K562 (cell line): ENCODE measurements at regions not wholly inside any gene's neighbourhood (a gene's known extent, or its start where the extent isn't known, plus 50 kb on each side); places are given as distances from the start of the nearest gene placed in this dataset.

Experiments
- ATAC-seq: fragments of 200-7000 bp; cut with Tn5 transposase; 3 replicates; pipeline ENCODE4 v1.9.1; 2020; ENCODE audit warnings: moderate library complexity
- BruUV-seq: library from RNA; stranded (reverse); fragments of 400-500 nt; replicated peaks from 2 replicates; lab custom pipeline; 2021; lab: Mats Ljungman, UMichigan
- CTCF ChIA-PET: fragments of 300-600 bp; formaldehyde crosslinking; extraction: SDS; loops from one replicate; lab custom pipeline; 2021; ENCODE audit warnings: low intra/inter-chr PET ratio; lab: Yijun Ruan, JAX
- POLR2A ChIA-PET: fragments of 300-600, 350-650 bp; sonication (Branson Sonifier 250); formaldehyde crosslinking; extraction: SDS; loops from one replicate; lab custom pipeline; 2021; ENCODE audit warnings: antibody characterized with exemption, inconsistent platforms; lab: Yijun Ruan, JAX
- DNase-seq, 4 experiments: peaks; one replicate each; pipeline versions ENCODE4 v3.0.0 to v3.0.0-alpha.2; 2011 to 2018; ENCODE audit warnings: low spot score in 3 of 4, mixed read lengths in 3 of 4; ENCODE audit errors: extremely low read depth in 1 of 4
- FAIRE-seq: peaks from 2 replicates; lab custom pipeline; 2011; peaks lifted over from hg19 to GRCh38; lab: Jason Lieb, UNC
- H2AFZ ChIP-seq: 2 replicates; pipeline ENCODE4 v1.6.0; 2011; ENCODE audit warnings: low read depth, low read length, control low read depth, inconsistent platforms
- H3K27ac ChIP-seq: fragments of 200-600 bp; 3 replicates; pipeline ENCODE4 v1.8.0; 2011; ENCODE audit warnings: low read depth, mild to moderate bottlenecking, control low read depth, inconsistent platforms, low read length, moderate library complexity, mixed read lengths; ENCODE audit errors: extremely low read depth
- H3K27me3 ChIP-seq, 2 experiments: fragments of 300-600 bp in 1 of 2; 2 replicates in 1 of 2; 3 replicates in 1 of 2; pipeline versions ENCODE4 v1.6.0 to v1.8.0; 2011; ENCODE audit warnings: inconsistent platforms in 2 of 2, low read length in 2 of 2, mild to moderate bottlenecking in 1 of 2, mixed read lengths in 1 of 2, moderate library complexity in 1 of 2; ENCODE audit not compliant: control insufficient read depth in 2 of 2, insufficient read depth in 2 of 2
- H3K36me3 ChIP-seq: fragments of 300-600 bp; 3 replicates; pipeline ENCODE4 v1.8.0; 2011; ENCODE audit warnings: mild to moderate bottlenecking, low read length, inconsistent platforms; ENCODE audit not compliant: control insufficient read depth, insufficient read depth
- H3K4me1 ChIP-seq, 2 experiments: fragments of 200-600 bp in 1 of 2; replicated peaks in 1 of 2; 2 replicates in 1 of 2; 3 replicates in 1 of 2; pipeline versions ENCODE4 v1.5.1 to v1.8.0; 2011; ENCODE audit warnings: inconsistent platforms in 2 of 2, low read length in 2 of 2, mild to moderate bottlenecking in 1 of 2, mixed read lengths in 1 of 2, moderate library complexity in 1 of 2; ENCODE audit not compliant: control insufficient read depth in 2 of 2, insufficient read depth in 2 of 2
- H3K4me2 ChIP-seq: 2 replicates; pipeline ENCODE4 v1.6.1; 2011; ENCODE audit warnings: low read length, control low read depth, inconsistent platforms, mixed read lengths; ENCODE audit not compliant: insufficient read depth
- H3K4me3 ChIP-seq: fragments of 200-600 bp; sonication (generic), shearing (Covaris generic); 2 replicates; pipeline ENCODE4 v1.5.1; 2016; ENCODE audit warnings: control low read depth, inconsistent platforms
- H3K79me2 ChIP-seq: fragments of 200-600 bp; 3 replicates; pipeline ENCODE4 v1.8.0; 2011; ENCODE audit warnings: low read length, inconsistent platforms; ENCODE audit not compliant: control insufficient read depth, insufficient read depth
- H3K9ac ChIP-seq, 2 experiments: 2 replicates each; pipeline versions ENCODE4 v1.6.0 to v1.6.1; 2011; ENCODE audit warnings: low read depth in 2 of 2, low read length in 2 of 2, control low read depth in 1 of 2, inconsistent platforms in 1 of 2, mild to moderate bottlenecking in 1 of 2, mixed read lengths in 1 of 2; ENCODE audit not compliant: insufficient read depth in 1 of 2
- H3K9me1 ChIP-seq: one replicate; pipeline ENCODE4 v1.6.0; 2011; ENCODE audit warnings: inconsistent platforms, mild to moderate bottlenecking, low read length, moderate library complexity; ENCODE audit not compliant: control insufficient read depth, insufficient read depth
- H3K9me3 ChIP-seq: replicated peaks from 2 replicates; pipeline ENCODE4 v1.5.1; 2011; ENCODE audit warnings: low read depth, low read length, inconsistent platforms; ENCODE audit not compliant: control insufficient read depth, insufficient read depth
- H4K20me1 ChIP-seq: replicated peaks from 2 replicates; pipeline ENCODE4 v1.6.1; 2011; ENCODE audit warnings: low read length, inconsistent platforms, mixed read lengths; ENCODE audit not compliant: control insufficient read depth, insufficient read depth
- BDP1 ChIP-seq: IDR thresholded peaks from 3 replicates; pipeline ENCODE4 v1.6.1; 2011; ENCODE audit not compliant: insufficient read length, insufficient read depth
- CXXC5 ChIP-seq: fragments of 250-450 bp; sonication (Bioruptor Pico); IDR thresholded peaks from 2 replicates; pipeline ENCODE4 v1.8.0; 2022; ENCODE audit warnings: inconsistent platforms, mild to moderate bottlenecking, moderate library complexity
- DIDO1 ChIP-seq: fragments of 450-650 bp; IDR thresholded peaks from 2 replicates; pipeline ENCODE4 v1.6.1; 2016; ENCODE audit warnings: low read depth, missing biosample characterization, missing genetic modification characterization
- E2F3 ChIP-seq: fragments of 250-450 bp; sonication (Bioruptor Pico); IDR thresholded peaks from 2 replicates; pipeline ENCODE4 v1.4.0; 2020; ENCODE audit warnings: mild to moderate bottlenecking
- ELF4 ChIP-seq: fragments of 450-650 bp; formaldehyde crosslinking; IDR thresholded peaks from 2 replicates; pipeline ENCODE4 v1.4.0; 2022; ENCODE audit warnings: missing genetic modification characterization
- ETV1 ChIP-seq: fragments of 450-650 bp; conservative IDR thresholded peaks from 2 replicates; pipeline ENCODE4 v1.6.1; 2016; ENCODE audit warnings: missing genetic modification characterization, control low read depth, low read depth, missing compliant biosample characterization
- MEF2D ChIP-seq: conservative IDR thresholded peaks from 2 replicates; pipeline ENCODE4 v1.6.1; 2016; ENCODE audit warnings: low read depth, missing genetic modification characterization, missing compliant biosample characterization
- POLR2B ChIP-seq: fragments of 450-650 bp; IDR thresholded peaks from 2 replicates; pipeline ENCODE4 v1.6.1; 2018; ENCODE audit warnings: low read depth; ENCODE audit not compliant: partially characterized antibody
- SMARCC2 ChIP-seq: fragments of 450-650 bp; IDR thresholded peaks from 2 replicates; pipeline ENCODE4 v1.6.1; 2017; ENCODE audit warnings: antibody characterized with exemption, moderate library complexity, mild to moderate bottlenecking, low read depth
- SMC3 ChIP-seq: conservative IDR thresholded peaks from 2 replicates; pipeline ENCODE4 v1.6.1; 2011; ENCODE audit warnings: low read depth, low read length, improper control_type of control experiment; ENCODE audit not compliant: insufficient read depth
- SRSF3 ChIP-seq: fragments of 200-400 bp; formaldehyde crosslinking; IDR thresholded peaks from 2 replicates; pipeline ENCODE4 v1.6.1; 2016; ENCODE audit warnings: mild to moderate bottlenecking, low read length, moderate library complexity; ENCODE audit not compliant: insufficient read depth
- TBL1XR1 ChIP-seq, 2 experiments: IDR thresholded peaks; 2 replicates each; pipeline ENCODE4 v1.6.1; 2012; ENCODE audit warnings: improper control_type of control experiment in 2 of 2, low read length in 2 of 2, mild to moderate bottlenecking in 1 of 2
- ZNF121 ChIP-seq: sonication (generic); formaldehyde crosslinking; conservative IDR thresholded peaks from 2 replicates; pipeline ENCODE4 v1.8.0; 2022; ENCODE audit warnings: missing genetic modification reagents
- ZNF212 ChIP-seq: fragments of 450-650 bp; formaldehyde crosslinking; IDR thresholded peaks from 2 replicates; pipeline ENCODE4 v1.4.0; 2020; ENCODE audit warnings: mild to moderate bottlenecking
- ZNF282 ChIP-seq: sonication (generic); formaldehyde crosslinking; IDR thresholded peaks from 2 replicates; pipeline ENCODE4 v1.8.1; 2023; ENCODE audit warnings: missing genetic modification reagents
- ZNF354B ChIP-seq: fragments of 250-450 bp; sonication (Bioruptor Pico); IDR thresholded peaks from 2 replicates; pipeline ENCODE4 v1.4.0; 2020
- ZNF696 ChIP-seq: fragments of 250-450 bp; sonication (Bioruptor Pico); conservative IDR thresholded peaks from 2 replicates; pipeline ENCODE4 v1.4.0; 2020; ENCODE audit warnings: mild to moderate bottlenecking, moderate library complexity
- WGBS: fragments of 100-300 bp; shearing (Covaris generic); methylation state at CpG from one replicate; pipeline ENCODE4 v1.1.6; 2016; ENCODE audit warnings: low coverage, mixed read lengths; ENCODE audit not compliant: insufficient coverage; ENCODE audit errors: missing lambda C conversion rate; 5-methylcytosine and 5-hydroxymethylcytosine counted together
- in situ Hi-C: fragments of 300-500 bp; cut with MboI; formaldehyde crosslinking; loops from 4 replicates; pipeline ENCODE4 v1.15.0; 2018; ENCODE audit warnings: inconsistent platforms, mixed read lengths
- intact Hi-C: fragments of 100-400 bp; cut with micrococcal nuclease; formaldehyde crosslinking; loops from 2 replicates; pipeline ENCODE4 v1.14.2; 2022
- TF ChIP-seq, protein P1 (sequence below): fragments of 450-650 bp; formaldehyde crosslinking; conservative IDR thresholded peaks from 2 replicates; pipeline ENCODE4 v1.4.0; 2022; ENCODE audit warnings: mild to moderate bottlenecking, missing genetic modification characterization

DNA sequence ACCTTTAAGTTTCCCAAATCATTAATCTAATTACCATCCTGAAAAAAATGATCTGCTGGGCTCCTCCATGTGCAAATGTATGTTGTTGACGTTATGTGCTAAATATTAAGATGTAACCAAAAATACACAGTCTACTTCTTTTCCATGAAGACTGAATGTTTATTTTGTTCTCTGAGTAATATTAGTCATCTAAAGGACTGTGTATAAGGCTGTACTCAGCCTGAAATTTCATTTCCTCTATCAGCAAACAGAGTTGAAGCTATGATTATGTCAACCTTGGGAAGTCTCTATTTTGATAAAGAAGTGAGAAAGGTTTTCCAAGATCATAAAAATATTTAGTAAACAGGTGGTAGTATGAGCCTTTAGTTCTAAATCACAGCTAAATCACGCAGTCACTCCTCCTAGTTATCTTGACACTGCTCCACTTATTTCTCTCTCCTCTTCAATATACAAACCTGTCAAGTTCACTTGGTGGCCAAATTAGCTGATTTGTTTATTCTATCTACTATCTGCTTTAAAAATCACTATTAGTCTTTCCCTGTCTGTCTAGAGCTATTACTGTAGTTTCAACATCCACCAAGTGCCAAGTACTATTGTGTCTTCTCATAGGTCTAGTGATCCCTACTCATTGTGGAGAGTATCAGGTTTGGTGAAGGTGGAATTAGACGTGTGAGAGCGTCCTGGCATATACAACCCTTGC lies 211.7 kb upstream of the STARD13 start:
- H3K9me3 ChIP-seq = no peaks in the 10 kb centered on the region
- DNase-seq (no peak), FAIRE-seq (no peak), ATAC-seq (no peak)
- H3K4me1 ChIP-seq = peaks cover 0 to 3% of the 10 kb centered on the region in 2 experiments; a peak in 1 of 5 replicates
- H3K27me3 ChIP-seq = no peaks in the 10 kb centered on the region
- H3K36me3 ChIP-seq = no peaks in the 10 kb centered on the region
- ChIA-PET CTCF (no interaction called here), POLR2A (no interaction called here)
- intact Hi-C loops (no loop called here), in situ Hi-C loops (no loop called here)
- H2AFZ ChIP-seq = no peak overlapping the region
- H3K27ac ChIP-seq = no peak overlapping the region
- no peak overlapping the region for H3K4me3 ChIP-seq
- no peaks in the 10 kb centered on the region for H3K79me2 ChIP-seq
- no peak overlapping the region for H3K4me2 ChIP-seq
- H3K9me1 ChIP-seq = no peaks in the 10 kb centered on the region
- WGBS = 0% methylated on average over 4 of the region's 4 CpGs
- no TSS peak for BruUV-seq
- H3K9ac ChIP-seq = no peak overlapping the region
- no peaks in the 10 kb centered on the region for H4K20me1 ChIP-seq
- TF ChIP-seq BDP1 (no peak), SRSF3 (no peak), ZNF121 (CRISPR knock-in tag) (no peak), ETV1 (tag) (no peak), TBL1XR1 (IDR thresholded peaks at IDR 0.05; ENCODE audit: low read length in 2 of 2) (no peak), SMC3 (no peak), DIDO1 (tag) (no peak), ELF4 (no peak), ZNF354B (no peak), SMARCC2 (no peak), ZNF282 (no peak), CXXC5 (CRISPR knock-in tag) (no peak), ZNF696 (CRISPR knock-in tag) (no peak), POLR2B (no peak), MEF2D (no peak), E2F3 (no peak), ZNF212 (CRISPR knock-in tag) (no peak)
- TF ChIP-seq, protein P1, sequence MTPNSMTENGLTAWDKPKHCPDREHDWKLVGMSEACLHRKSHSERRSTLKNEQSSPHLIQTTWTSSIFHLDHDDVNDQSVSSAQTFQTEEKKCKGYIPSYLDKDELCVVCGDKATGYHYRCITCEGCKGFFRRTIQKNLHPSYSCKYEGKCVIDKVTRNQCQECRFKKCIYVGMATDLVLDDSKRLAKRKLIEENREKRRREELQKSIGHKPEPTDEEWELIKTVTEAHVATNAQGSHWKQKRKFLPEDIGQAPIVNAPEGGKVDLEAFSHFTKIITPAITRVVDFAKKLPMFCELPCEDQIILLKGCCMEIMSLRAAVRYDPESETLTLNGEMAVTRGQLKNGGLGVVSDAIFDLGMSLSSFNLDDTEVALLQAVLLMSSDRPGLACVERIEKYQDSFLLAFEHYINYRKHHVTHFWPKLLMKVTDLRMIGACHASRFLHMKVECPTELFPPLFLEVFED = no peak
